NB4 (cell line): ENCODE measurements at regions not wholly inside any gene's neighbourhood (a gene's known extent, or its start where the extent isn't known, plus 50 kb on each side); places are given as distances from the start of the nearest gene placed in this dataset.

Experiments used
- DNase-seq: peaks from one replicate; pipeline ENCODE4 v3.0.0; 2010; ENCODE audit warnings: low read depth
- H3K4me3 ChIP-seq: one replicate; pipeline ENCODE4 v1.5.1; 2011; ENCODE audit warnings: mild to moderate bottlenecking, low read depth, low read length, moderate library complexity
- CTCF ChIP-seq: IDR thresholded peaks from one replicate; pipeline ENCODE4 v1.5.1; 2012; ENCODE audit warnings: low read depth, low read length
- MAX ChIP-seq: IDR thresholded peaks from 2 replicates; pipeline ENCODE4 v1.6.1; 2011; ENCODE audit warnings: low read depth, low read length
- MYC ChIP-seq: IDR thresholded peaks from 2 replicates; pipeline ENCODE4 v1.6.1; 2011; ENCODE audit warnings: low read depth, low read length
- POLR2A ChIP-seq: IDR thresholded peaks from 2 replicates; pipeline ENCODE4 v1.6.1; 2011; ENCODE audit warnings: mild to moderate bottlenecking; ENCODE audit not compliant: insufficient read length; ENCODE audit errors: extremely low read depth

GRCh38 chr11:69375316-69376154, 81.6 kb downstream of the MYEOV start:
- no peak for DNase-seq
- TF ChIP-seq CTCF (peak; percentile 2), MYC (no peak), POLR2A (no peak)
- no peak overlapping the region for H3K4me3 ChIP-seq

- no peak for DNase-seq
- no peak overlapping the region for H3K4me3 ChIP-seq
- no peak for TF ChIP-seq POLR2A
- TF ChIP-seq MAX: no peak
- no peak for TF ChIP-seq CTCF
- no peak for TF ChIP-seq MYC
Observed at GRCh38 chr11:69376155-69377028, 82.4 kb downstream of the MYEOV start.

- DNase-seq: no peak
- no peak overlapping the region for H3K4me3 ChIP-seq
- TF ChIP-seq MAX (no peak), CTCF (no peak), POLR2A (no peak), MYC (no peak)
Observed at GRCh38 chr11:69377029-69377952, 83.3 kb downstream of the MYEOV start.

- H3K4me3 ChIP-seq: no peak overlapping the region
- no peak for DNase-seq
- TF ChIP-seq MAX (no peak), POLR2A (no peak), CTCF (no peak), MYC (no peak)
Observed at GRCh38 chr11:69377953-69378302, 84.0 kb downstream of the MYEOV start.

GRCh38 chr11:69378303-69379141, 84.6 kb downstream of the MYEOV start:
- no peak overlapping the region for H3K4me3 ChIP-seq
- DNase-seq: no peak
- TF ChIP-seq MYC (no peak), POLR2A (no peak), CTCF (no peak), MAX (no peak)
